ENCODE measurements at regions not wholly inside any gene's neighbourhood (a gene's known extent, or its start where the extent isn't known, plus 50 kb on each side); places are given as distances from the start of the nearest gene placed in this dataset.

DNA sequence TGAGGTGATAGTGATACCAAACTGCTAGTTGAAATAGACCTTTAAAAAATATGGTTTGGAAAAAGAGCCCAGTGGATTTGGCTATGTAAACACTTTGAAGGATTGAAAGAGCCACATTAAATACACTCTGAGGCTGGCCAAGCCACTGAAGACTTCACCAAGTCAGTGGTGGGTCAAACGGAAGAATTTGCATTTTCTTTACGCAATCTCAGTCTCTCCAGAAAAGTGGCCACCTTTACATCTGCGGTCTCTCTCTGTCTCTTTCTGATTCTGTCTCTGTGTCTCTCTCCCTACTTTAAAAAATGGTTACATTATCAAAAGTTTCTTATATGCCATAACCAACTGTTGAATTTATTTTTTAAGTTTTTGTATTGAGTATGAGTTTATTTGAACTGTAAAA, 651.2 kb upstream of the PITX2 start:
- Histone ChIP-seq H3K27ac (ENCODE audit: insufficient read depth, low read depth, low read length, poor library complexity, severe bottlenecking) (no peak overlapping the region), H3K36me3 (ENCODE audit: control insufficient read depth, insufficient read depth, low read length) (no peaks in the 10 kb centered on the region), H3K9me3 (ENCODE audit: control insufficient read depth, low read length) (no peaks in the 10 kb centered on the region), H3K27me3 (ENCODE audit: control insufficient read depth, insufficient read depth, low read length, poor library complexity, severe bottlenecking) (no peaks in the 10 kb centered on the region), H3K4me3 (ENCODE audit: insufficient read depth, low read depth, low read length) (no peak overlapping the region), H3K4me1 (ENCODE audit: control insufficient read depth, insufficient read depth, low read length) (no peaks in the 10 kb centered on the region)
- WGBS, 2 experiments, result 91 to 95% methylated on average over 3 of the region's 3 CpGs

DNA sequence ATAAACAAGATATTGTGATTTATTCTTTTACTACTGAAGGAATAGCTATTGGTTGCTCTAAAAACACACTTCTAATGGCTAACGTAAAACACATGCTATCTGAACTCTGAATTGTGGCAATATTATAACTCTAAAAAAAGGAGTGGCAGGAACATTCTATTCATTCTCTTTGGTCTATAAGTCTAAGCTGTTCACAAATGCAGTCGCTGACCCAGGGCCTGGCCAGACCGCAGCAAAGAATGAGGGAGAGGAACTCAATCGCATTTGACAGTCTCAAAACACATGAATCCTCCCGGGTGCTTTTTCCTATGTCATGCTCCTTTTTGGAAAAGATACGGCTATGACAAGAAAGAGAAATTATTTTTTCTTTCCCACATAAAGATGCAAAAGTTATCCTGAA, 651.6 kb upstream of the PITX2 start:
- Histone ChIP-seq H3K27ac (ENCODE audit: insufficient read depth, low read depth, low read length, poor library complexity, severe bottlenecking) (no peak overlapping the region), H3K27me3 (ENCODE audit: control insufficient read depth, insufficient read depth, low read length, poor library complexity, severe bottlenecking) (no peaks in the 10 kb centered on the region), H3K36me3 (ENCODE audit: control insufficient read depth, insufficient read depth, low read length) (no peaks in the 10 kb centered on the region), H3K4me1 (ENCODE audit: control insufficient read depth, insufficient read depth, low read length) (no peaks in the 10 kb centered on the region), H3K9me3 (ENCODE audit: control insufficient read depth, low read length) (no peaks in the 10 kb centered on the region), H3K4me3 (ENCODE audit: insufficient read depth, low read depth, low read length) (no peak overlapping the region)
- WGBS, 2 experiments, result 94 to 98% methylated on average over 5 to 6 of the region's 6 CpGs

DNA sequence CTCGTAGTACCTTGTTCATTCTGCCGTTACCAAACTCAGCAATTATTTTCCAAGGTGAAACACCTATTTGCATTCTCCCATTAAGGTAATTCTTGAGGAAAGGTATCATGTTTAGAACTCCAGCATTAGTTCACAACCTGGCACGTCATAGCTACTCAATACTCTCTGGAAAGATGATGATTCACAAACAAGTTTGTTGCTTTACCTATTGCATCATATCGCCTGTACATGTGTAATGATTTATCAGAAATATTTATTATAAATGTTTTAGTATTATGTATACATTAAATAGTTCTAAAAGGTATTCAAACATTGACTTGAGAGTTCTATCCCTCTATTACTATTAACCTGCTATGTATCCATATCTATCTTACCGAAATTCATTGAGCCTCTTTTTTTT, 658.3 kb upstream of the PITX2 start:
- 94 to 96% methylated on average over 4 of the region's 5 CpGs for WGBS, 2 experiments
- H3K4me1 ChIP-seq (ENCODE audit: control insufficient read depth, insufficient read depth, low read length), result no peaks in the 10 kb centered on the region
- H3K9me3 ChIP-seq (ENCODE audit: control insufficient read depth, low read length), result no peaks in the 10 kb centered on the region
- no peaks in the 10 kb centered on the region for H3K27me3 ChIP-seq (ENCODE audit: control insufficient read depth, insufficient read depth, low read length, poor library complexity, severe bottlenecking)
- no peaks in the 10 kb centered on the region for H3K36me3 ChIP-seq (ENCODE audit: control insufficient read depth, insufficient read depth, low read length)
- no peak overlapping the region for H3K4me3 ChIP-seq (ENCODE audit: insufficient read depth, low read depth, low read length)
- H3K27ac ChIP-seq (ENCODE audit: insufficient read depth, low read depth, low read length, poor library complexity, severe bottlenecking), result no peak overlapping the region

DNA sequence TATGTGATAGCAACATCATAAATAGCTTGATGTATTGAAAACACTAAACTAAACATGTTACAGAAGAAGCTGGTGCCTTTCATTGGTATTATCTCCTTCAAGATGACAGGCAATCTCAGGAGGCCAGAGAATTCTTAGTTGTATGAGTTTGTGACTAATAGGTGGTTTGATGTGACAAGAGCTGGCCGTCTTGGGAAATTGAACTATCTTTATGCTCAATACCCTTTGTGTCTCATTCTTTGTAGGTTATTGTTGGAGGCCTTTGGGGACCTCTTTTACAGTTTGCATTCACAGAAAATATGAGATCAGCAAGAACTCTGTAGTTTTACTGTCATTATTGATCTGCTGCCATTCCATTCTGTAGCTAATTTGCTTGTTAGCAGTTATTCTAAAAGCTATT, 659.2 kb upstream of the PITX2 start:
- H3K4me3 ChIP-seq (ENCODE audit: insufficient read depth, low read depth, low read length), result no peak overlapping the region
- no peaks in the 10 kb centered on the region for H3K36me3 ChIP-seq (ENCODE audit: control insufficient read depth, insufficient read depth, low read length)
- H3K4me1 ChIP-seq (ENCODE audit: control insufficient read depth, insufficient read depth, low read length), result no peaks in the 10 kb centered on the region
- H3K27me3 ChIP-seq (ENCODE audit: control insufficient read depth, insufficient read depth, low read length, poor library complexity, severe bottlenecking), result no peaks in the 10 kb centered on the region
- H3K9me3 ChIP-seq (ENCODE audit: control insufficient read depth, low read length), result no peaks in the 10 kb centered on the region
- WGBS, 2 experiments, result 86 to 90% methylated on average over 1 of the region's 1 CpG
- no peak overlapping the region for H3K27ac ChIP-seq (ENCODE audit: insufficient read depth, low read depth, low read length, poor library complexity, severe bottlenecking)

DNA sequence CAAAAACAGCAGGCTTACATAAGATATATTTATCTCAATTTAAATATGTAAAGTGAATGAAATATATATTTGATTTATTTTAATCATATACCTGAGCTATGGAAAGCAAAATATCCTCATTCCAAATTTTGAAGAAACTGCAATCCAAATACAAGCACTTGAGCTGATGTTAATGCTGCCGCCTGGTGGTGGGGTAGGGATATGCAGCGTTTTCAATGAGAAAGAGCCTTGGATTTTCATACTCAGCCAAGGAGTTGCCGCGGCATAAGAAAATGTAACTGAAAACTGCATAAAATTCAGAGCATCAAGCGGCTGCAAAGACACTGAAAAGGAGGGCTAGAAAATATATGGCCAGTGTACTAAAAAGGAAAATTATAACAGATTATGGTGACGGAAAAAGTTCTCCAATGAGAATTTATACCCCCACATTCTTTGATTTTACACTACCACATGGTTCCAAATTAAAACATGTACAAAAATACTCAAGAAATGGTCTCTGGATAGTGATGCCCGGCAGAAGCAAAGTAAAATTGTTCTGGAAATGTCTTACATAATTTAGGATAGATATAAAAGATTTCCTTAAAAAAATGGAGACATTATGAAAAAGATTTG, 660.3 kb upstream of the PITX2 start:
- WGBS, 2 experiments, result 25 to 33% methylated on average over 5 to 7 of the region's 7 CpGs
- H3K36me3 ChIP-seq (ENCODE audit: control insufficient read depth, insufficient read depth, low read length), result no peaks in the 10 kb centered on the region
- H3K27ac ChIP-seq (ENCODE audit: insufficient read depth, low read depth, low read length, poor library complexity, severe bottlenecking), result no peak overlapping the region
- H3K4me3 ChIP-seq (ENCODE audit: insufficient read depth, low read depth, low read length), result no peak overlapping the region
- no peaks in the 10 kb centered on the region for H3K9me3 ChIP-seq (ENCODE audit: control insufficient read depth, low read length)
- no peaks in the 10 kb centered on the region for H3K27me3 ChIP-seq (ENCODE audit: control insufficient read depth, insufficient read depth, low read length, poor library complexity, severe bottlenecking)
- no peaks in the 10 kb centered on the region for H3K4me1 ChIP-seq (ENCODE audit: control insufficient read depth, insufficient read depth, low read length)

DNA sequence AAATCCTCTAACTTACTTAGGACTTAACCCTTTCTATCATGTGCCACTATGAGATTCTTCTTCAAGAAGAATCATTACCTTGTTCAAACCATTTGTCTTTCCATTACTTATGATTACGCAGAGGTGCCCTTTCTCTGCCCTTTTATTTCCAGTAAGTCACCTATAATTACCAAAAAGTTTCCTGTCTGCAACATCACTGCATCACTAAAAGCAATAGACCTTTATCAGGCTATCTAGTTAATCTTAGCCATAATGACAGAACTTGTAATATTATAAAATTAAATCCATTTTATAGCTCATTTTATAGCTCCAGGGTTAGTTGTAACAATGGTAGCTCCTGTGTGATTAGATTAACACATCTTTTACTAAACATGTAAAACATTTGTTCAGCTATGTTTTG, 673.6 kb upstream of the PITX2 start:
- no peaks in the 10 kb centered on the region for H3K9me3 ChIP-seq (ENCODE audit: control insufficient read depth, low read length)
- no peak overlapping the region for H3K27ac ChIP-seq (ENCODE audit: insufficient read depth, low read depth, low read length, poor library complexity, severe bottlenecking)
- WGBS, 2 experiments, result 93% methylated on average over 1 of the region's 1 CpG
- H3K4me3 ChIP-seq (ENCODE audit: insufficient read depth, low read depth, low read length), result no peak overlapping the region
- no peaks in the 10 kb centered on the region for H3K4me1 ChIP-seq (ENCODE audit: control insufficient read depth, insufficient read depth, low read length)
- no peaks in the 10 kb centered on the region for H3K36me3 ChIP-seq (ENCODE audit: control insufficient read depth, insufficient read depth, low read length)
- no peaks in the 10 kb centered on the region for H3K27me3 ChIP-seq (ENCODE audit: control insufficient read depth, insufficient read depth, low read length, poor library complexity, severe bottlenecking)

DNA sequence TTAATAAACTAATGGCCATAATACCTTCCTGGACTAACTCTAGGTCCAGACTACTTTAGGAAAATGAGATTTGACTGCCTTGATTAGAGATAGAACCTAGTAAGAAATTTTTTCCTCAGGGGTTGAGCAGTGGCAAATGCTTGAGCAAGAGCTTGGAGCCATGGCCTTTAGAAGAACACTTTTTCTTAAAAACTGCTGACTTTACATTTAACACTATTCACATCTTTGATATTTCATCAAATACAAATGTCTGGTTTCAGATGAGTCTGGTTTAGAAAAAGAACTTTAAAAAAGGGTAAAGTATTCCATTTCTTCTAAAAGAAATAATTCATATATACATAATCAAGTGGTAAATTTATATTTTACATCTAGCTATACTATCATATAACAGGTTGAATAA, 680.9 kb upstream of the PITX2 start:
- Histone ChIP-seq H3K4me3 (ENCODE audit: insufficient read depth, low read depth, low read length) (no peak overlapping the region), H3K27ac (ENCODE audit: insufficient read depth, low read depth, low read length, poor library complexity, severe bottlenecking) (no peak overlapping the region), H3K4me1 (ENCODE audit: control insufficient read depth, insufficient read depth, low read length) (no peaks in the 10 kb centered on the region), H3K27me3 (ENCODE audit: control insufficient read depth, insufficient read depth, low read length, poor library complexity, severe bottlenecking) (no peaks in the 10 kb centered on the region), H3K9me3 (ENCODE audit: control insufficient read depth, low read length) (no peaks in the 10 kb centered on the region), H3K36me3 (ENCODE audit: control insufficient read depth, insufficient read depth, low read length) (no peaks in the 10 kb centered on the region)

DNA sequence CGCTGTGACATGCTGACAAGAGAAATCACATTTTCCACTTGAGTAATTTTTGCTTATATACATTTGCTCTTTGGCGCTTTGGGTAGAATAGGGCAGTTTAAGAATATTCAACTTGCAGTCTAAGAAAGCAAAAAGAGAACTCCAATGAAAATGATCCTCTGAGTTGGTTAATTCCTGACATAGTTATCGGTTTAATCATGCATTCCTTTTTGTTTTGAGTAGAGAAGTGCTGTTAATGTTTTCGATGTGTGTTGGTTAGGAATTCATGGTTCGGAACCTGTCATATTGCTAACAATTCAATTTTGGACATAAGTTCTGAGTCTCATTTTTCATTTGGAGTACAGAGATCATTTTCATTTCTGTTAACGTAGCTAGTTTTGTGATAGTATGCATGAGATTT, 700.6 kb upstream of the PITX2 start:
- Histone ChIP-seq H3K9me3 (ENCODE audit: control insufficient read depth, low read length) (no peaks in the 10 kb centered on the region), H3K4me1 (ENCODE audit: control insufficient read depth, insufficient read depth, low read length) (no peaks in the 10 kb centered on the region), H3K36me3 (ENCODE audit: control insufficient read depth, insufficient read depth, low read length) (no peaks in the 10 kb centered on the region), H3K27me3 (ENCODE audit: control insufficient read depth, insufficient read depth, low read length, poor library complexity, severe bottlenecking) (no peaks in the 10 kb centered on the region), H3K4me3 (ENCODE audit: insufficient read depth, low read depth, low read length) (no peak overlapping the region), H3K27ac (ENCODE audit: insufficient read depth, low read depth, low read length, poor library complexity, severe bottlenecking) (no peak overlapping the region)
- WGBS, 2 experiments, result 94 to 97% methylated on average over 6 of the region's 6 CpGs

DNA sequence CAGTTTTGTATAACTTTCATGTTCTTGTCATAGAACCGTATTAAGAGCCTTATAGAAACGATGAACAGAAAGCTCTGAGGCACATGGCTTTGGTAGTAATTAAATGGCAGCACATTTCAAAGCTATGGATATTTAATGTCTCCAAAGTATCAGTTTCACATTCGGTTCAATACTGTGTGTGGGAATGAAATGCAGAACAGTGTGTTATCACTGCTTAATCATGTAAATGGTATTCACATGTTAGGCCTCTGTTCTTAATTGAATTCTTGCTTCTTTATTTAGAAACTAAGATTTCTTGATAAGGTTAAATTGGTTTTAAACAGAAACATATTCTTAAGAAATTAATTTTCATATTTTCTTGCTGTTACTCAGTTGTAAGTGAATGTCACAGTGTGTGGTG, 701.0 kb upstream of the PITX2 start:
- Histone ChIP-seq H3K4me3 (ENCODE audit: insufficient read depth, low read depth, low read length) (no peak overlapping the region), H3K36me3 (ENCODE audit: control insufficient read depth, insufficient read depth, low read length) (no peaks in the 10 kb centered on the region), H3K9me3 (ENCODE audit: control insufficient read depth, low read length) (no peaks in the 10 kb centered on the region), H3K27me3 (ENCODE audit: control insufficient read depth, insufficient read depth, low read length, poor library complexity, severe bottlenecking) (no peaks in the 10 kb centered on the region), H3K27ac (ENCODE audit: insufficient read depth, low read depth, low read length, poor library complexity, severe bottlenecking) (no peak overlapping the region), H3K4me1 (ENCODE audit: control insufficient read depth, insufficient read depth, low read length) (no peaks in the 10 kb centered on the region)
- 97 to 100% methylated on average over 3 of the region's 3 CpGs for WGBS, 2 experiments

DNA sequence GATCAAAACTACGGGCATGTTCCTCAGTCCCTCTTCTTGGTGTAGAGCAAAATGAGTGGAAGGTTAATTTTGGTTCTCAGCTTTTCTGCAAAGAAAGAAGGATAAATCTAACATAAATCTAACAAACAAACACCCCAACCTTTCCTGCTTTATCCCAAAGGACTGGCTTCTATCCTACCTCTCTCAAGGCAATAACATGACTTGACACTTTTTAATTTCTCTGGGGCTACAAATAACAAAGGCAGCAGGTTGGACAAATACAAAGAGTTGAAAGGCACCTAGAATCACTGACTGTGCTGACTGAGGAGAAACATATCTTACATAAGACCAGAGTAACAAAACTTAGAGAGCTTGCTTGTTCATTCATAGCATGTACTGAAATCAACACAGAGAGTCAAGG, 703.6 kb upstream of the PITX2 start:
- H3K27me3 ChIP-seq (ENCODE audit: control insufficient read depth, insufficient read depth, low read length, poor library complexity, severe bottlenecking), result no peaks in the 10 kb centered on the region
- H3K36me3 ChIP-seq (ENCODE audit: control insufficient read depth, insufficient read depth, low read length), result no peaks in the 10 kb centered on the region
- WGBS, 2 experiments, result 100% methylated on average over 1 of the region's 1 CpG

DNA sequence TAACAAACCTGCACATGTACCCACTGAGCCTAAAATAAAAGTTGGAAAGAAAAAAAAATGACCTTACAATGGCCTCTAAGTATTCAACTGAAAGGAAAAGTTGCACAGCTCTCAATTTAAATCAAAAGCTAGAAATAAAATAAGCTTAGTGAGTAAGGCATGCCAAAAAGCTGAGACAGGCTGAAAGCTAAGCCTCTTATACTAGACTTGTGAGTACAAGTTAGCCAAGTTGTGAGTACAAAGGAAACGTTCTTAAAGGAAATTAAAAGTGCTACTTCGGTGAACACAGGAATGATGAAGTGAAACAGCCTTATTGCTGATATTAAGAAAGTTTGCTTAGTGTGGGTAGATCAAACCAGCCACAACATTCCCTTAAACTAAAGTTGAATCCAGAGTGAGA, 707.9 kb upstream of the PITX2 start:
- 89 to 95% methylated on average over 2 of the region's 2 CpGs for WGBS, 2 experiments
- Histone ChIP-seq H3K27me3 (ENCODE audit: control insufficient read depth, insufficient read depth, low read length, poor library complexity, severe bottlenecking) (no peaks in the 10 kb centered on the region), H3K27ac (ENCODE audit: insufficient read depth, low read depth, low read length, poor library complexity, severe bottlenecking) (no peak overlapping the region), H3K4me3 (ENCODE audit: insufficient read depth, low read depth, low read length) (no peak overlapping the region), H3K4me1 (ENCODE audit: control insufficient read depth, insufficient read depth, low read length) (no peaks in the 10 kb centered on the region), H3K36me3 (ENCODE audit: control insufficient read depth, insufficient read depth, low read length) (no peaks in the 10 kb centered on the region), H3K9me3 (ENCODE audit: control insufficient read depth, low read length) (no peaks in the 10 kb centered on the region)

More for the DNA sequence above, 703.6 kb upstream of the PITX2 start:
- Histone ChIP-seq H3K4me1 (ENCODE audit: control insufficient read depth, insufficient read depth, low read length) (no peaks in the 10 kb centered on the region), H3K27ac (ENCODE audit: insufficient read depth, low read depth, low read length, poor library complexity, severe bottlenecking) (no peak overlapping the region), H3K4me3 (ENCODE audit: insufficient read depth, low read depth, low read length) (no peak overlapping the region), H3K9me3 (ENCODE audit: control insufficient read depth, low read length) (no peaks in the 10 kb centered on the region)
